Uterus (tissue), 2 donors: ENCODE measurements at regions not wholly inside any gene's neighbourhood (a gene's known extent, or its start where the extent isn't known, plus 50 kb on each side); places are given as distances from the start of the nearest gene placed in this dataset.

ENCODE experiments used
- POLR2A ChIP-seq, 2 donors: fragments of 450-650 bp; IDR thresholded peaks; one replicate each; pipeline ENCODE4 v1.6.1; 2016; ENCODE audit warnings: antibody characterized with exemption in 2 of 2, mild to moderate bottlenecking in 1 of 2, moderate library complexity in 1 of 2
- TF ChIP-seq, protein P1 (sequence below), 4 experiments: fragments of 200-600 bp in 2 of 4; fragments of 450-650 bp in 2 of 4; sonication (generic) in 2 of 4; IDR thresholded peaks; one replicate each; pipeline ENCODE4 v1.5.1; 2016 to 2019; ENCODE audit warnings: antibody characterized with exemption in 4 of 4, mild to moderate bottlenecking in 2 of 4, moderate library complexity in 1 of 4

DNA sequence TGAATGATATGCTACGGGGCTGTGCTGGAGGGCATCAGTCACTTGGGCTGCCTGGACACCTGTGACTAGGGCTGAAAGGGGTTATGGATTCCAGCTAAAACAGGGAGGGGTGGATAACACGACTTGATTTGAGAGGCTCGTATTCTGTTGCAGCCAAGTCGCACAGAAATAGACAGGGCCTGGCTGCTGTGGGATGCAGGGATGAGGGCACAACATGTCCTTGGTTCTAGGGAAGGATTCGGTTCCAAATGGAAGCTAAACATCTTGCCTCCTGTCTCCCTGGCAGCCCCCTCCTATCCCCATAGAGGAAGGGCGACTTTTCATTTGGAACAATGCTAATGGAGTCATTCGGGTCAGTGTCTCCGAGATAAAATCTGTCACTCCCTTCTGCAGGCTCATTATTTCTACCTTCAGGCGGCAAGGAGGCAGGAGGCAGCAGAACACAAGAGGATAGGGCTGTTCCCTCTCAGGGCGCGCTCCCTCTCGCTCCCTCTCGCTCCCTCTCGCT lies 433.8 kb upstream of the RBMS3 start:
- TF ChIP-seq, protein P1, sequence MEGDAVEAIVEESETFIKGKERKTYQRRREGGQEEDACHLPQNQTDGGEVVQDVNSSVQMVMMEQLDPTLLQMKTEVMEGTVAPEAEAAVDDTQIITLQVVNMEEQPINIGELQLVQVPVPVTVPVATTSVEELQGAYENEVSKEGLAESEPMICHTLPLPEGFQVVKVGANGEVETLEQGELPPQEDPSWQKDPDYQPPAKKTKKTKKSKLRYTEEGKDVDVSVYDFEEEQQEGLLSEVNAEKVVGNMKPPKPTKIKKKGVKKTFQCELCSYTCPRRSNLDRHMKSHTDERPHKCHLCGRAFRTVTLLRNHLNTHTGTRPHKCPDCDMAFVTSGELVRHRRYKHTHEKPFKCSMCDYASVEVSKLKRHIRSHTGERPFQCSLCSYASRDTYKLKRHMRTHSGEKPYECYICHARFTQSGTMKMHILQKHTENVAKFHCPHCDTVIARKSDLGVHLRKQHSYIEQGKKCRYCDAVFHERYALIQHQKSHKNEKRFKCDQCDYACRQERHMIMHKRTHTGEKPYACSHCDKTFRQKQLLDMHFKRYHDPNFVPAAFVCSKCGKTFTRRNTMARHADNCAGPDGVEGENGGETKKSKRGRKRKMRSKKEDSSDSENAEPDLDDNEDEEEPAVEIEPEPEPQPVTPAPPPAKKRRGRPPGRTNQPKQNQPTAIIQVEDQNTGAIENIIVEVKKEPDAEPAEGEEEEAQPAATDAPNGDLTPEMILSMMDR (IDR thresholded peaks at IDR 0.05), result no peak
- TF ChIP-seq POLR2A (IDR thresholded peaks at IDR 0.05), result no peak
